ENCODE measurements at regions not wholly inside any gene's neighbourhood (a gene's known extent, or its start where the extent isn't known, plus 50 kb on each side); places are given as distances from the start of the nearest gene placed in this dataset.

- H3K36me3 Mint-ChIP-seq (ENCODE audit: low read depth): peaks cover 4% of the 10 kb centered on the region
- no peaks in the 10 kb centered on the region for H3K27me3 Mint-ChIP-seq
- H3K4me3 Mint-ChIP-seq: no peak overlapping the region
- H3K9me3 Mint-ChIP-seq: peaks cover 10% of the 10 kb centered on the region
- no peak for DNase-seq
- ChIA-PET CTCF (no interaction called here), POLR2A (no interaction called here)
- no peak overlapping the region for H3K27ac Mint-ChIP-seq
- peaks cover 7% of the 10 kb centered on the region for H3K4me1 Mint-ChIP-seq
These were observed 102.1 kb upstream of the MDFIC start for GRCh38 chr7:114819616-114820362.

- peaks cover 16% of the 10 kb centered on the region for H3K4me1 Mint-ChIP-seq
- no peaks in the 10 kb centered on the region for H3K27me3 Mint-ChIP-seq
- ChIA-PET POLR2A (interaction anchor here (1.1 kb wide), 1 partner anchor 37 kb away, joined by 3 read pairs; no protein-coding TSS in a partner anchor), CTCF (interaction anchor here (0.7 kb wide), 1 partner anchor 686 kb away, joined by 4 read pairs; no protein-coding TSS in a partner anchor)
- no peak overlapping the region for H3K27ac Mint-ChIP-seq
- no peak overlapping the region for H3K4me3 Mint-ChIP-seq
- H3K9me3 Mint-ChIP-seq: peaks cover 16% of the 10 kb centered on the region
- DNase-seq: no peak
- H3K36me3 Mint-ChIP-seq (ENCODE audit: low read depth): peaks cover 12% of the 10 kb centered on the region
These were observed 100.6 kb upstream of the MDFIC start for GRCh38 chr7:114821030-114821900.

GRCh38 chr7:114822131-114822530 is 99.8 kb upstream of the MDFIC start:
- peaks cover 17% of the 10 kb centered on the region for H3K9me3 Mint-ChIP-seq
- POLR2A ChIA-PET: no interaction called here
- CTCF ChIA-PET: interaction anchor here (0.9 kb wide), 1 partner anchor 118 kb away, joined by 3 read pairs; no protein-coding TSS in a partner anchor
- H3K4me1 Mint-ChIP-seq: peaks cover 16% of the 10 kb centered on the region
- H3K4me3 Mint-ChIP-seq: no peak overlapping the region
- no peaks in the 10 kb centered on the region for H3K27me3 Mint-ChIP-seq
- H3K27ac Mint-ChIP-seq: no peak overlapping the region
- H3K36me3 Mint-ChIP-seq (ENCODE audit: low read depth): peaks cover 15% of the 10 kb centered on the region
- no peak for DNase-seq

GRCh38 chr7:114822844-114823243 is 99.0 kb upstream of the MDFIC start:
- peaks cover 21% of the 10 kb centered on the region for H3K9me3 Mint-ChIP-seq
- CTCF ChIA-PET: interaction anchor here (0.9 to 1.7 kb wide), 2 partner anchors 10 to 117 kb away, joined by 3 to 5 read pairs; no protein-coding TSS in a partner anchor
- POLR2A ChIA-PET: no interaction called here

GRCh38 chr7:114823290-114823689 is 98.6 kb upstream of the MDFIC start:
- ChIA-PET POLR2A (no interaction called here), CTCF (interaction anchor here (1.7 kb wide), 1 partner anchor 9 kb away, joined by 5 read pairs; no protein-coding TSS in a partner anchor)
- Mint-ChIP-seq H3K9me3 (peaks cover 23% of the 10 kb centered on the region), H3K27me3 (no peaks in the 10 kb centered on the region), H3K4me3 (no peak overlapping the region), H3K4me1 (peaks cover 16% of the 10 kb centered on the region), H3K36me3 (ENCODE audit: low read depth) (peaks cover 15% of the 10 kb centered on the region), H3K27ac (no peak overlapping the region)
- no peak for DNase-seq

More at GRCh38 chr7:114822844-114823243, 99.0 kb upstream of the MDFIC start:
- DNase-seq: no peak
- H3K27me3 Mint-ChIP-seq: no peaks in the 10 kb centered on the region
- peaks cover 16% of the 10 kb centered on the region for H3K4me1 Mint-ChIP-seq
- peaks cover 15% of the 10 kb centered on the region for H3K36me3 Mint-ChIP-seq (ENCODE audit: low read depth)
- H3K27ac Mint-ChIP-seq: no peak overlapping the region
- no peak overlapping the region for H3K4me3 Mint-ChIP-seq

GRCh38 chr7:114825423-114825951 is 96.4 kb upstream of the MDFIC start:
- ChIA-PET POLR2A (no interaction called here), CTCF (interaction anchor here (1.2 kb wide), 1 partner anchor 20 kb away, joined by 3 read pairs; no protein-coding TSS in a partner anchor)
- Mint-ChIP-seq H3K4me1 (peaks cover 13% of the 10 kb centered on the region), H3K4me3 (no peak overlapping the region), H3K27me3 (no peaks in the 10 kb centered on the region), H3K27ac (peak overlapping the region; percentile 57), H3K9me3 (peaks cover 25% of the 10 kb centered on the region), H3K36me3 (ENCODE audit: low read depth) (peaks cover 15% of the 10 kb centered on the region)
- DNase-seq: peak; percentile 19

- ChIA-PET CTCF (no interaction called here), POLR2A (no interaction called here)
- Mint-ChIP-seq H3K9me3 (peaks cover 14% of the 10 kb centered on the region), H3K27ac (no peak overlapping the region), H3K27me3 (no peaks in the 10 kb centered on the region), H3K36me3 (ENCODE audit: low read depth) (peaks cover 17% of the 10 kb centered on the region), H3K4me3 (no peak overlapping the region), H3K4me1 (peaks cover 28% of the 10 kb centered on the region)
- no peak for DNase-seq
These were observed 90.9 kb upstream of the MDFIC start for GRCh38 chr7:114830952-114831351.

- Mint-ChIP-seq H3K4me1 (peaks cover 28% of the 10 kb centered on the region), H3K4me3 (no peak overlapping the region)
These were observed 88.8 kb upstream of the MDFIC start for GRCh38 chr7:114832906-114833595.

GRCh38 chr7:114835303-114835702 is 86.6 kb upstream of the MDFIC start:
- no peak overlapping the region for H3K4me3 Mint-ChIP-seq

More at GRCh38 chr7:114832906-114833595, 88.8 kb upstream of the MDFIC start:
- no peak for DNase-seq
- CTCF ChIA-PET: interaction anchor here (0.9 to 2.0 kb wide), 3 partner anchors 9 to 384 kb away, joined by 3 to 5 read pairs (median 3); no protein-coding TSS in a partner anchor
- POLR2A ChIA-PET: interaction anchor here (0.7 to 0.8 kb wide), 2 partner anchors 91 to 176 kb away, joined by 3 read pairs; no protein-coding TSS in a partner anchor
- Mint-ChIP-seq H3K27ac (peak overlapping the region; percentile 65), H3K36me3 (ENCODE audit: low read depth) (peaks cover 9% of the 10 kb centered on the region), H3K27me3 (no peaks in the 10 kb centered on the region), H3K9me3 (peaks cover 3% of the 10 kb centered on the region)

GRCh38 chr7:114835861-114836260 is 86.0 kb upstream of the MDFIC start:
- CTCF ChIA-PET: interaction anchor here (0.7 kb wide), 1 partner anchor 120 kb away, joined by 3 read pairs; no protein-coding TSS in a partner anchor
- Mint-ChIP-seq H3K4me1 (peaks cover 28% of the 10 kb centered on the region), H3K36me3 (ENCODE audit: low read depth) (peaks cover 9% of the 10 kb centered on the region), H3K4me3 (no peak overlapping the region), H3K27ac (no peak overlapping the region), H3K9me3 (no peaks in the 10 kb centered on the region), H3K27me3 (no peaks in the 10 kb centered on the region)
- POLR2A ChIA-PET: no interaction called here
- no peak for DNase-seq

More at GRCh38 chr7:114835303-114835702, 86.6 kb upstream of the MDFIC start:
- Mint-ChIP-seq H3K4me1 (peaks cover 28% of the 10 kb centered on the region), H3K9me3 (no peaks in the 10 kb centered on the region), H3K27ac (no peak overlapping the region), H3K27me3 (no peaks in the 10 kb centered on the region), H3K36me3 (ENCODE audit: low read depth) (peaks cover 9% of the 10 kb centered on the region)
- POLR2A ChIA-PET: no interaction called here
- no peak for DNase-seq
- CTCF ChIA-PET: no interaction called here

- no peaks in the 10 kb centered on the region for H3K36me3 Mint-ChIP-seq (ENCODE audit: low read depth)
- peaks cover 2% of the 10 kb centered on the region for H3K4me1 Mint-ChIP-seq
- no peaks in the 10 kb centered on the region for H3K9me3 Mint-ChIP-seq
- ChIA-PET CTCF (no interaction called here), POLR2A (no interaction called here)
- no peaks in the 10 kb centered on the region for H3K27me3 Mint-ChIP-seq
- DNase-seq: no peak
- H3K4me3 Mint-ChIP-seq: no peak overlapping the region
- H3K27ac Mint-ChIP-seq: no peak overlapping the region
These were observed 79.3 kb upstream of the MDFIC start for GRCh38 chr7:114842551-114843065.

- Mint-ChIP-seq H3K27me3 (no peaks in the 10 kb centered on the region), H3K27ac (no peak overlapping the region), H3K36me3 (ENCODE audit: low read depth) (no peaks in the 10 kb centered on the region), H3K4me1 (peaks cover 2% of the 10 kb centered on the region), H3K4me3 (no peak overlapping the region), H3K9me3 (no peaks in the 10 kb centered on the region)
- ChIA-PET CTCF (no interaction called here), POLR2A (no interaction called here)
- DNase-seq: no peak
These were observed 78.8 kb upstream of the MDFIC start for GRCh38 chr7:114843102-114843501.

All from activated CD4-positive, alpha-beta memory T cell treated with anti-CD3 and anti-CD28 coated beads, Interleukin-2, amount 10 ng/mL, durations not matched to agents 7 days and 5 days (primary cell).